ENCODE measurements at regions not wholly inside any gene's neighbourhood (a gene's known extent, or its start where the extent isn't known, plus 50 kb on each side); places are given as distances from the start of the nearest gene placed in this dataset.

GRCh38 chr9:82367929-82368328 is 379.4 kb downstream of the SPATA31D1 start:
- H3K4me1 ChIP-seq (ENCODE audit: control insufficient read depth, insufficient read depth, low read length, unreplicated experiment), result no peaks in the 10 kb centered on the region
- no peaks in the 10 kb centered on the region for H3K79me2 ChIP-seq (ENCODE audit: control insufficient read depth, insufficient read depth, low read length, unreplicated experiment)
- no peak overlapping the region for H3K27ac ChIP-seq (ENCODE audit: low read depth, low read length)
- H3K36me3 ChIP-seq (ENCODE audit: insufficient read depth, low read length), result no peaks in the 10 kb centered on the region
- no peaks in the 10 kb centered on the region for H3K27me3 ChIP-seq (ENCODE audit: insufficient read depth, low read length)
- H2AFZ ChIP-seq (ENCODE audit: low read length, unreplicated experiment), result no peak overlapping the region
- no peak overlapping the region for H3K4me3 ChIP-seq (ENCODE audit: low read depth, low read length)

- Histone ChIP-seq H3K4me3 (ENCODE audit: low read depth, low read length) (no peak overlapping the region), H3K27ac (ENCODE audit: low read depth, low read length) (no peak overlapping the region), H3K79me2 (ENCODE audit: control insufficient read depth, insufficient read depth, low read length, unreplicated experiment) (no peaks in the 10 kb centered on the region), H3K4me1 (ENCODE audit: control insufficient read depth, insufficient read depth, low read length, unreplicated experiment) (no peaks in the 10 kb centered on the region), H2AFZ (ENCODE audit: low read length, unreplicated experiment) (no peak overlapping the region), H3K36me3 (ENCODE audit: insufficient read depth, low read length) (no peaks in the 10 kb centered on the region), H3K27me3 (ENCODE audit: insufficient read depth, low read length) (no peaks in the 10 kb centered on the region)
Measured at GRCh38 chr9:82369251-82369945, 380.8 kb downstream of the SPATA31D1 start.

GRCh38 chr9:82375041-82375440 is 386.5 kb downstream of the SPATA31D1 start:
- Histone ChIP-seq H3K27me3 (ENCODE audit: insufficient read depth, low read length) (no peaks in the 10 kb centered on the region), H3K4me3 (ENCODE audit: low read depth, low read length) (no peak overlapping the region), H3K27ac (ENCODE audit: low read depth, low read length) (no peak overlapping the region), H3K79me2 (ENCODE audit: control insufficient read depth, insufficient read depth, low read length, unreplicated experiment) (no peaks in the 10 kb centered on the region), H3K36me3 (ENCODE audit: insufficient read depth, low read length) (no peaks in the 10 kb centered on the region), H3K4me1 (ENCODE audit: control insufficient read depth, insufficient read depth, low read length, unreplicated experiment) (no peaks in the 10 kb centered on the region), H2AFZ (ENCODE audit: low read length, unreplicated experiment) (no peak overlapping the region)

- no peaks in the 10 kb centered on the region for H3K79me2 ChIP-seq (ENCODE audit: control insufficient read depth, insufficient read depth, low read length, unreplicated experiment)
- H3K36me3 ChIP-seq (ENCODE audit: insufficient read depth, low read length), result no peaks in the 10 kb centered on the region
- H3K4me3 ChIP-seq (ENCODE audit: low read depth, low read length), result no peak overlapping the region
Measured at GRCh38 chr9:82376677-82377232, 388.2 kb downstream of the SPATA31D1 start.

GRCh38 chr9:82382887-82383616 is 394.5 kb downstream of the SPATA31D1 start:
- no peaks in the 10 kb centered on the region for H3K79me2 ChIP-seq (ENCODE audit: control insufficient read depth, insufficient read depth, low read length, unreplicated experiment)
- no peaks in the 10 kb centered on the region for H3K27me3 ChIP-seq (ENCODE audit: insufficient read depth, low read length)
- no peaks in the 10 kb centered on the region for H3K36me3 ChIP-seq (ENCODE audit: insufficient read depth, low read length)
- H2AFZ ChIP-seq (ENCODE audit: low read length, unreplicated experiment), result no peak overlapping the region
- H3K4me1 ChIP-seq (ENCODE audit: control insufficient read depth, insufficient read depth, low read length, unreplicated experiment), result no peaks in the 10 kb centered on the region
- H3K4me3 ChIP-seq (ENCODE audit: low read depth, low read length), result no peak overlapping the region
- H3K27ac ChIP-seq (ENCODE audit: low read depth, low read length), result no peak overlapping the region

More at GRCh38 chr9:82376677-82377232, 388.2 kb downstream of the SPATA31D1 start:
- Histone ChIP-seq H3K4me1 (ENCODE audit: control insufficient read depth, insufficient read depth, low read length, unreplicated experiment) (no peaks in the 10 kb centered on the region), H2AFZ (ENCODE audit: low read length, unreplicated experiment) (no peak overlapping the region), H3K27me3 (ENCODE audit: insufficient read depth, low read length) (no peaks in the 10 kb centered on the region), H3K27ac (ENCODE audit: low read depth, low read length) (no peak overlapping the region)

GRCh38 chr9:82385633-82386032 is 397.1 kb downstream of the SPATA31D1 start:
- Histone ChIP-seq H2AFZ (ENCODE audit: low read length, unreplicated experiment) (peak overlapping the region; percentile 11), H3K4me3 (ENCODE audit: low read depth, low read length) (peak overlapping the region; percentile 58; the same call in 1 of the 2 replicates)

GRCh38 chr9:82397534-82397933 is 409.0 kb downstream of the SPATA31D1 start:
- Histone ChIP-seq H3K36me3 (ENCODE audit: insufficient read depth, low read length) (no peaks in the 10 kb centered on the region), H3K4me3 (ENCODE audit: low read depth, low read length) (no peak overlapping the region), H2AFZ (ENCODE audit: low read length, unreplicated experiment) (no peak overlapping the region), H3K27me3 (ENCODE audit: insufficient read depth, low read length) (no peaks in the 10 kb centered on the region), H3K27ac (ENCODE audit: low read depth, low read length) (no peak overlapping the region), H3K4me1 (ENCODE audit: control insufficient read depth, insufficient read depth, low read length, unreplicated experiment) (no peaks in the 10 kb centered on the region), H3K79me2 (ENCODE audit: control insufficient read depth, insufficient read depth, low read length, unreplicated experiment) (no peaks in the 10 kb centered on the region)

More at GRCh38 chr9:82385633-82386032, 397.1 kb downstream of the SPATA31D1 start:
- Histone ChIP-seq H3K4me1 (ENCODE audit: control insufficient read depth, insufficient read depth, low read length, unreplicated experiment) (no peaks in the 10 kb centered on the region), H3K27ac (ENCODE audit: low read depth, low read length) (no peak overlapping the region), H3K36me3 (ENCODE audit: insufficient read depth, low read length) (no peaks in the 10 kb centered on the region), H3K27me3 (ENCODE audit: insufficient read depth, low read length) (no peaks in the 10 kb centered on the region), H3K79me2 (ENCODE audit: control insufficient read depth, insufficient read depth, low read length, unreplicated experiment) (no peaks in the 10 kb centered on the region)

- no peaks in the 10 kb centered on the region for H3K4me1 ChIP-seq (ENCODE audit: control insufficient read depth, insufficient read depth, low read length, unreplicated experiment)
- H2AFZ ChIP-seq (ENCODE audit: low read length, unreplicated experiment), result no peak overlapping the region
- H3K27ac ChIP-seq (ENCODE audit: low read depth, low read length), result no peak overlapping the region
- no peaks in the 10 kb centered on the region for H3K79me2 ChIP-seq (ENCODE audit: control insufficient read depth, insufficient read depth, low read length, unreplicated experiment)
- H3K27me3 ChIP-seq (ENCODE audit: insufficient read depth, low read length), result no peaks in the 10 kb centered on the region
- H3K36me3 ChIP-seq (ENCODE audit: insufficient read depth, low read length), result no peaks in the 10 kb centered on the region
- H3K4me3 ChIP-seq (ENCODE audit: low read depth, low read length), result no peak overlapping the region
Measured at GRCh38 chr9:82404196-82404870, 415.8 kb downstream of the SPATA31D1 start.

GRCh38 chr9:82404881-82405280 is 416.3 kb downstream of the SPATA31D1 start:
- no peaks in the 10 kb centered on the region for H3K4me1 ChIP-seq (ENCODE audit: control insufficient read depth, insufficient read depth, low read length, unreplicated experiment)
- H3K79me2 ChIP-seq (ENCODE audit: control insufficient read depth, insufficient read depth, low read length, unreplicated experiment), result no peaks in the 10 kb centered on the region
- no peak overlapping the region for H3K4me3 ChIP-seq (ENCODE audit: low read depth, low read length)
- no peaks in the 10 kb centered on the region for H3K36me3 ChIP-seq (ENCODE audit: insufficient read depth, low read length)
- no peaks in the 10 kb centered on the region for H3K27me3 ChIP-seq (ENCODE audit: insufficient read depth, low read length)
- no peak overlapping the region for H3K27ac ChIP-seq (ENCODE audit: low read depth, low read length)
- peak overlapping the region; percentile 56 for H2AFZ ChIP-seq (ENCODE audit: low read length, unreplicated experiment)

GRCh38 chr9:82406456-82407085 is 418.0 kb downstream of the SPATA31D1 start:
- Histone ChIP-seq H3K4me1 (ENCODE audit: control insufficient read depth, insufficient read depth, low read length, unreplicated experiment) (no peaks in the 10 kb centered on the region), H3K4me3 (ENCODE audit: low read depth, low read length) (no peak overlapping the region), H3K79me2 (ENCODE audit: control insufficient read depth, insufficient read depth, low read length, unreplicated experiment) (no peaks in the 10 kb centered on the region), H3K27me3 (ENCODE audit: insufficient read depth, low read length) (no peaks in the 10 kb centered on the region), H2AFZ (ENCODE audit: low read length, unreplicated experiment) (no peak overlapping the region), H3K27ac (ENCODE audit: low read depth, low read length) (no peak overlapping the region), H3K36me3 (ENCODE audit: insufficient read depth, low read length) (no peaks in the 10 kb centered on the region)

All from ACC112 (cell line).